Cardiac fibroblast (primary cell): ENCODE measurements at regions not wholly inside any gene's neighbourhood (a gene's known extent, or its start where the extent isn't known, plus 50 kb on each side); places are given as distances from the start of the nearest gene placed in this dataset.
"Not testable (repeated sequence)": the region's sequence is repeated elsewhere in the genome, so short reads cannot be mapped to it uniquely, and the experiment has no call there.

Experiments used
- DNase-seq, 2 donors: peaks; one replicate each; pipeline versions ENCODE4 v3.0.0 to v3.0.0-alpha.2; 2010; ENCODE audit warnings: low read depth in 2 of 2
- H3K4me3 ChIP-seq, 2 donors: replicated peaks in 1 of 2; 1 replicate in 1 of 2; 2 replicates in 1 of 2; pipeline ENCODE4 v1.5.1; 2011; ENCODE audit warnings: low read depth in 2 of 2, low read length in 2 of 2, mild to moderate bottlenecking in 2 of 2, moderate library complexity in 1 of 2
- TF ChIP-seq, protein P1 (sequence below): IDR thresholded peaks from one replicate; pipeline ENCODE4 v1.5.1; 2011; ENCODE audit warnings: low read depth, mild to moderate bottlenecking, low read length, inconsistent platforms

DNA sequence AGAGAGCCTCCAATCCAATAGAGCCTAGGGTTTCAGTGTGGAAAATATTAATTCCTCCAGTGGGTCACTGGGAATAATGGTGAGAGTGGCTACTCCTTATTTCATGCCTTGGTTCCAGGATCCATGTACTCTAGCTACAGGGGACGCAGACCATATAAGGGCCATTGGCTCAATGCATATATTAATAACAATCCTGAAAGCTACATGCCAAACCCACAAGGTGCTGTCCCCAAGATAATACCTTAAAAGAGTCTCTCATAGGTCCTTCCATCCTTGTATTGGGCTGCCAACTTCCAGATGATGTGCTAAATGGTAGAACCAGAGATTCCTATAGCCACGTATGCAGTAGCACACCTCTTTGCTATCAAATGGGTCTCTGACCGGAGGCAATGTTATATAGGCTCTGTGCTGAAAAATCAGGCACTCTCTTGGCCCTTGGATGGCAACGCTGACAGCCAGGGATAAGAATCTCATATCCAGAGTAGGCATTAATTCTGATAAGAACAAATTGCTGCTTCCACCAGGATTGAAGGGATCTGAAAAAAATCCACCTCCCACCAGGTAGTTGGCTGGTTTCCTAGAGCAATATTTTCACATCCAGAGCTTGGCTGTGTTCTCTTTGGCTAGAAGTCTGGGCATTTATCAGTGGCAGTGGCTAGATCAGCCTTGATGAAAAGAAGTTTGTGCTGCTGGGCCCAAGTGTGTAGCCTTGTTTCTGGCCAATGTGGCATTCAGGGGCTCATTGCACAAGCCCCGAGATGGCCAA, 218.1 kb upstream of the MGAT5 start:
- TF ChIP-seq, protein P1, sequence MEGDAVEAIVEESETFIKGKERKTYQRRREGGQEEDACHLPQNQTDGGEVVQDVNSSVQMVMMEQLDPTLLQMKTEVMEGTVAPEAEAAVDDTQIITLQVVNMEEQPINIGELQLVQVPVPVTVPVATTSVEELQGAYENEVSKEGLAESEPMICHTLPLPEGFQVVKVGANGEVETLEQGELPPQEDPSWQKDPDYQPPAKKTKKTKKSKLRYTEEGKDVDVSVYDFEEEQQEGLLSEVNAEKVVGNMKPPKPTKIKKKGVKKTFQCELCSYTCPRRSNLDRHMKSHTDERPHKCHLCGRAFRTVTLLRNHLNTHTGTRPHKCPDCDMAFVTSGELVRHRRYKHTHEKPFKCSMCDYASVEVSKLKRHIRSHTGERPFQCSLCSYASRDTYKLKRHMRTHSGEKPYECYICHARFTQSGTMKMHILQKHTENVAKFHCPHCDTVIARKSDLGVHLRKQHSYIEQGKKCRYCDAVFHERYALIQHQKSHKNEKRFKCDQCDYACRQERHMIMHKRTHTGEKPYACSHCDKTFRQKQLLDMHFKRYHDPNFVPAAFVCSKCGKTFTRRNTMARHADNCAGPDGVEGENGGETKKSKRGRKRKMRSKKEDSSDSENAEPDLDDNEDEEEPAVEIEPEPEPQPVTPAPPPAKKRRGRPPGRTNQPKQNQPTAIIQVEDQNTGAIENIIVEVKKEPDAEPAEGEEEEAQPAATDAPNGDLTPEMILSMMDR, result no peak
- H3K4me3 ChIP-seq, result no peak overlapping the region
- DNase-seq, result no peak

DNA sequence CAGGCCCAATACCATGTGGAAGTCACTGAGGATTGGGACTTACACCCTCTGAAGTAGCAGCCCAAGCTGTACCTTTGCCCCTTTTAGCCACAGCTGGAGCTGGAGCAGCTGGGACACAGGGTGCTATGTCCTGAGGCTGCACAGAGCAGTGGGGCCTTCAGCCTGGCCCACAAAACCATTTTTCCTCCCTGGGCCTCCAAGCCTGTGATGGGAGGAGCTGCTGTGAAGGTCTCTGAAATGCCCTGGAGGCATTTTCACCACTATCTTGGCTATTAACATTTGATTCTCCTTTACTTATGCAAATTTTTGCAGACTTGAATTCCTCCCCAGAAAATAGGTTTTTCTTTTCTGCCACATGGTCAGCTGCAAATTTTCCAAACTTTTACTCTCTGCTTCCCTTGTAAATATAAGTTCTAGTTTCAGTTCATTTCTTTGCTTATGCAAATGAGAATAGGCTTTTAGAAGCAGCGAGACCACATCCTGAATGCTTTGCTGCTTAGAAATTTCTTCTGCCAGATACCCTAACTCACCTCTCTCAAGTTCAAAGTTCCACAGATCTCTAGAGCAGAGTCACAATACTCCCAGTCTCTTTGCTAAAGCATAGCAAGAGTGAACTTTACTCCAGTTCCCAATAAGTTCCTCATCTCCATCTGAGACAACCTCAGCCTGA, 213.8 kb upstream of the MGAT5 start:
- no peak for DNase-seq
- H3K4me3 ChIP-seq, result no peak overlapping the region
- TF ChIP-seq, protein P1, result no peak

DNA sequence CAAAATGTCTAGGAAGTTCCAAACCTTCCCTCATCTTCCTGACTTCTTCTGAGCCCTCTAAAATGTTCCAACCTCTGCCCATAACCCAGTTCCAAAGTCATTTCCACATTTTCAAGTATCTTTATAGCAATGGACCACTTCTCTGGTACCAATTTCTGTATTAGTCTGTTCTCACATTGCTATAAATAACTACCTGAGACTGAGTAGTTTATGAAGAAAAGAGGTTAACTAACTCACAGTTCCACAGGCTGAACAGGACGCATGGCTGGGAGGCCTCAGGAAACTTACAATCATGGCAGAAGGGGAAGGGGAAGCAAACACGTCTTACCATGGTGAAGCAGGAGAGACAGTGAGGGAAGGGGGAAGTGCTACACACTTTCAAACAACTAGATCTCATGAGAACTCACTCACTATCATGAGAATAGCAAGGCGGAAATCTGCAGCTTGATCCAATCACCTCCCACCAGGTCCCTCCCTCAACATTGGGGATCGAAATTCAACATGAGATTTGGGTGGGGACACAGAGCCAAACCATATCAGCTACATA, 213.2 kb upstream of the MGAT5 start:
- H3K4me3 ChIP-seq, DNase-seq: not testable (repeated sequence)

DNA sequence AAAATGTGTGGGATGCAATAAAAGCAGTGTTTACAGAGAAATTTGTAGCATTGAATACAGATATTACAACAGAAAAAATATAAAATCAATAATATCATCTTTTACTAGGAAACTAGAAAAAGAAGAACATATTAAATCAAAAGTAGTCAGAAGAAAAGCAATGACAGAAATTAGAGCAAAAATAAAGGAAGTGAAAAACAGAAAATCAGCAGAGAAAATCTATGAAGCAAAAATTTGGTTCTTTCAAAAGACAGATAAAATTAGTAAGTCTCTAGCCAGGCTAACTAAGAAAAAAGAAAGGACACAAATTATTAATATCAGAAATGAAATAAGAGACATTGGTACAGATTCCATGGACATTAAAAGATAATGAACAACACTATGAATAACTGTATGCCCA, 212.0 kb upstream of the MGAT5 start:
- DNase-seq, result no peak
- no peak overlapping the region for H3K4me3 ChIP-seq
- TF ChIP-seq, protein P1, result no peak

DNA sequence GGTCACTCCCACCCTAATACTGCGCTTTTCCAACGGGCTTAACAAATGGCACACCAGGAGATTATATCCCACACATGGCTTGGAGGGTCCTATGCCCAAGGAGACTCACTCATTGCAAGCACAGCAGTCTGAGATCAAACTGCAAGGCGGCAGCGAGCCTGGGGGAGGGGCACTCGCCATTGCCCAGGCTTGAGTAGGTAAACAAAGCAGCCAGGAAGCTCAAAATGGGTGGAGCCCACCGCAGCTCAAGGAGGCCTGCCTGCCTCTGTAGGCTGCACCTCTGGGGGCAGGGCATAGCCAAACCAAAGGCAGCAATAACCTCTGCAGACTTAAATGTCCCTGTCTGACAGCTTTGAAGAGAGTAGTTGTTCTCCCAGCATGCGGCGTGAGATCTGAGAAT, 210.8 kb upstream of the MGAT5 start:
- not testable (repeated sequence) for DNase-seq

DNA sequence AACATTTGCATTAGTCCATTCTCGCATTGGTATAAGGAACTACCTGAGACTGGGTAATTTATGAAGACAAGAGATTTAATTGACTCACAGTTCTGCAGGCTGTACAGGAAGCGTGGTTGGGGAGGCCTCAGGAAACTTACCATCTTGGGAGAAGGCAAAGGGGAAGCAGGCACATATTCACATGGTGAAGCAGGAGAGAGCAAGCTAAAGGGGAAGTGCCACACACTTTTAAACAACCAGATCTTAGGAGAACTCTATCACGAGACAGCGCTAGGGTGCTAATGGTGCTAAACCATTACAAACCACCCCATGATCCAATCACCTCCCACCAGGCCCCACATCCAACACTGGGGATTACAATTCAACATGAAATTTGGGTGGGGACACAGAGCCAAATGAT, 201.7 kb upstream of the MGAT5 start:
- no peak overlapping the region for H3K4me3 ChIP-seq
- no peak for DNase-seq
- TF ChIP-seq, protein P1, result no peak

More for the DNA sequence above, 210.8 kb upstream of the MGAT5 start:
- not testable (repeated sequence) for H3K4me3 ChIP-seq

DNA sequence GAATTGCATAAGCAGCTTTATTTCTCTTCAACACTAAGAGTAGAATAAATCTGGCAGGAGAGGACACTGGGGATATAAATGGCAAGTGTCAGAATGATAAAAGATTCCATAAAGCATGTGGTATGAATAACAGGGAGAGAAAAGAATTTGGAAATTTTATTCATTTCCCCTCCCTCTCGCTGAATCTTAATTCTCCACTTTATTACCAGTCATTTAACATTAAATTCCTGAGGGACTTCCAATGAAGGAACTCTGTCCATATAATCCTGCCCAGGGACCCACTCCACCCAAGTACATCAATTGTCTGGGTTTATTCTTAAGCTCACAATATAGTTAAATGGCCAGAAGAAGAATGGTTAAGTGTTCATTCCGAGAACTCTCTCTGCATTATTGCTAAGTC, 197.7 kb upstream of the MGAT5 start:
- no peak for DNase-seq
- TF ChIP-seq, protein P1, result no peak
- H3K4me3 ChIP-seq, result no peak overlapping the region

DNA sequence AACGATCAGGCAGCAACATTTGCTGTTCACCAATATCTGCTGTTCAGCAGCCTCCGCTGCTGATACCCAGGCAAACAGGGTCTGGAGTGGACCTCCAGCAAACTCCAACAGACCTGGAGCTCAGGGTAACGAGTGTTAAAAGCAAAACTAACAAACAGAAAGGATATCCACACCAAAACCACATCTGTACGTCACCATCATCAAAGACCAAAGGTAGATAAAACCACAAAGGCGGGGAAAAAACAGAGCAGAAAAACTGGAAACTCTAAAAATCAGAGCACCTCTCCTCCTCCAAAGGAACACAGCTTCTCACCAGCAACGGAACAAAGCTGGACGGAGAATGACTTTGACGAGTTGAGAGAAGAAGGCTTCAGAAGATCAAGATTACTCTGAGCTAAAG, 192.8 kb upstream of the MGAT5 start:
- not testable (repeated sequence) for DNase-seq, H3K4me3 ChIP-seq

DNA sequence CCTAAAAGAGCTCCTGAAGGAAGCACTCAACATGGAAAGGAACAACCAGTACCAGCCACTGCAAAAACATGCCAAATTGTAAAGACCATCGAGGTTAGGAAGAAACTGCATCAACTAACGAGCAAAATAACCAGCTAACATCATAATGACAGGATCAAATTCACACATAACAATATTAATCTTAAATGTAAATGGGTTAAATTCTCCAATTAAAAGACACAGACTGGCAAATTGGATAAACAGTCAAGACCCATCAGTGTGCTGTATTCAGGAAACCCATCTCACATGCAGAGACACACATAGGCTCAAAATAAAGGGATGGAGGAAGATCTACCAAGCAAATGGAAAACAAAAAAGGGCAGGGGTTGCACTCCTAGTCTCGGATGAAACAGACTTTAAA, 191.6 kb upstream of the MGAT5 start:
- not testable (repeated sequence) for DNase-seq, H3K4me3 ChIP-seq

DNA sequence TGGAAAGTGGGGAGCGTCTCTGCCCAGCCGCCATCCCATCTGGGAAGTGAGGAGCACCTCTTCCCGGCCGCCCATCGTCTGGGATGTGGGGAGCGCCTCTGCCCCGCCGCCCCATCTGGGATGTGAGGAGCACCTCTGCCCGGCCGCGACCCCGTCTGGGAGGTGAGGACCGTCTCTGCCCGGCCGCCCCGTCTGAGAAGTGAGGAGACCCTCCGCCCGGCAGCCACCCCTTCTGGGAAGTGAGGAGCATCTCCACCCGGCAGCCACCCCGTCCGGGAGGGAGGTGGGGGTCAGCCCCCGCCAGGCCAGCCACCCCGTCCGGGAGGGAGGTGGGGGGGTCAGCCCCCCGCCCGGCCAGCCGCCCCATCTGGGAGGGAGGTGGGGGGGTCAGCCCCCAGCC, 190.0 kb upstream of the MGAT5 start:
- H3K4me3 ChIP-seq, DNase-seq: not testable (repeated sequence)
